MM.1S (cell line): ENCODE measurements at regions not wholly inside any gene's neighbourhood (a gene's known extent, or its start where the extent isn't known, plus 50 kb on each side); places are given as distances from the start of the nearest gene placed in this dataset.

Experiments used
- DNase-seq: peaks from one replicate; pipeline ENCODE4 v3.0.0-alpha.2; 2015
- H2AFZ ChIP-seq: fragments of 300-600 bp; sonication (generic); 2 replicates; pipeline ENCODE4 v1.6.0; 2016; ENCODE audit warnings: antibody characterized with exemption, low read length
- H3F3A ChIP-seq: fragments of 300-600 bp; sonication (generic); 2 replicates; pipeline ENCODE4 v1.6.1; 2016; ENCODE audit warnings: mild to moderate bottlenecking, antibody characterized with exemption, low read length, moderate library complexity, mixed read lengths; ENCODE audit not compliant: insufficient read depth
- H3K27ac ChIP-seq: fragments of 300-600 bp; sonication (generic); 2 replicates; pipeline ENCODE4 v1.5.1; 2016; ENCODE audit warnings: mild to moderate bottlenecking, low read length
- H3K27me3 ChIP-seq: fragments of 300-600 bp; sonication (generic); replicated peaks from 2 replicates; pipeline ENCODE4 v1.6.0; 2016; ENCODE audit warnings: low read length; ENCODE audit not compliant: insufficient read depth
- H3K36me3 ChIP-seq: fragments of 300-600 bp; sonication (generic); replicated peaks from 2 replicates; pipeline ENCODE4 v1.6.1; 2016; ENCODE audit warnings: mild to moderate bottlenecking, low read length, mixed read lengths; ENCODE audit not compliant: insufficient read depth
- H3K4me1 ChIP-seq: fragments of 300-600 bp; sonication (generic); 2 replicates; pipeline ENCODE4 v1.6.1; 2016; ENCODE audit warnings: low read length, mixed read lengths
- H3K4me2 ChIP-seq: fragments of 300-600 bp; sonication (generic); 2 replicates; pipeline ENCODE4 v1.6.0; 2016; ENCODE audit warnings: low read depth, low read length
- H3K4me3 ChIP-seq: fragments of 300-600 bp; sonication (generic); 2 replicates; pipeline ENCODE4 v1.5.1; 2016; ENCODE audit warnings: low read length, mixed read lengths
- H3K79me2 ChIP-seq: fragments of 300-600 bp; sonication (generic); 2 replicates; pipeline ENCODE4 v1.6.1; 2016; ENCODE audit warnings: mixed run types, low read length, mixed read lengths
- H3K9ac ChIP-seq: fragments of 300-600 bp; sonication (generic); 2 replicates; pipeline ENCODE4 v1.6.1; 2016; ENCODE audit warnings: low read length, mixed read lengths
- H3K9me2 ChIP-seq: fragments of 300-600 bp; sonication (generic); replicated peaks from 2 replicates; pipeline ENCODE4 v1.6.1; 2016; ENCODE audit warnings: mild to moderate bottlenecking, low read length, mixed read lengths; ENCODE audit not compliant: insufficient read depth
- H3K9me3 ChIP-seq: fragments of 300-600 bp; sonication (generic); replicated peaks from 2 replicates; pipeline ENCODE4 v1.6.1; 2016; ENCODE audit warnings: mild to moderate bottlenecking, low read length, mixed read lengths; ENCODE audit not compliant: insufficient read depth
- H4K20me1 ChIP-seq: fragments of 300-600 bp; sonication (generic); 2 replicates; pipeline ENCODE4 v1.6.1; 2016; ENCODE audit warnings: mild to moderate bottlenecking, low read length, moderate library complexity, mixed read lengths; ENCODE audit not compliant: insufficient read depth
- EZH2 ChIP-seq: fragments of 300-600 bp; sonication (generic); optimal IDR thresholded peaks from 2 replicates; pipeline ENCODE3; 2017; ENCODE audit warnings: low read depth, mild to moderate bottlenecking, antibody characterized with exemption, low read length, mixed read lengths
- EZH2phosphoT487 ChIP-seq: fragments of 300-600 bp; sonication (generic); IDR thresholded peaks from 2 replicates; pipeline ENCODE4 v1.6.1; 2018; ENCODE audit warnings: antibody characterized with exemption, low read length
- TF ChIP-seq, protein P1 (sequence below): fragments of 300-600 bp; sonication (generic); IDR thresholded peaks from 2 replicates; pipeline ENCODE4 v1.5.1; 2016; ENCODE audit warnings: antibody characterized with exemption, low read length, mixed read lengths

DNA sequence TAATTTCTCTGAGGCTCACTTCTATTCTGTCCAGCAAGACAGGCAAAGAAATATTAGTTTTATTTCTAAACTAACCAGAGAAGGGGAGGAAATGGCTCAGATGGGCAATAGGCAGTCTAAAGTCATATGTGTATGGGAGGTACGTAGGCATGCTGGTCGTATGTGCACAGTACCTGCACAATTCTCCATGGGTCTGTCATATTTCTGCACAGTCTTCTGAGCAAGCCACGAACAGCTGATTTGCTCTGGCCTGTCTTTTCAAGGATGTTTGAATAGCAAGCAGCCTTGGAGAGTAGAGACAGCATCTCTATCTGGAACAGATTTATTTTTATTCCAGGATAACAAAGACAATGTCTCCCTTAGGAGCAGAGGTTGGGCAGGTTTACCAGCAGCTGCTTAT is 92.1 kb downstream of the SLC25A47 start:
- Histone ChIP-seq H3F3A (no peaks in the 10 kb centered on the region), H2AFZ (no peak overlapping the region), H3K27ac (no peak overlapping the region), H3K79me2 (no peaks in the 10 kb centered on the region), H3K9me2 (no peaks in the 10 kb centered on the region), H3K4me1 (no peaks in the 10 kb centered on the region), H3K4me3 (no peak overlapping the region), H3K27me3 (no peaks in the 10 kb centered on the region), H3K9ac (no peak overlapping the region), H3K4me2 (no peak overlapping the region), H3K9me3 (no peaks in the 10 kb centered on the region), H4K20me1 (no peaks in the 10 kb centered on the region), H3K36me3 (no peaks in the 10 kb centered on the region)
- no peak for DNase-seq
- no peak for TF ChIP-seq EZH2
- TF ChIP-seq EZH2phosphoT487, result no peak
- TF ChIP-seq, protein P1, sequence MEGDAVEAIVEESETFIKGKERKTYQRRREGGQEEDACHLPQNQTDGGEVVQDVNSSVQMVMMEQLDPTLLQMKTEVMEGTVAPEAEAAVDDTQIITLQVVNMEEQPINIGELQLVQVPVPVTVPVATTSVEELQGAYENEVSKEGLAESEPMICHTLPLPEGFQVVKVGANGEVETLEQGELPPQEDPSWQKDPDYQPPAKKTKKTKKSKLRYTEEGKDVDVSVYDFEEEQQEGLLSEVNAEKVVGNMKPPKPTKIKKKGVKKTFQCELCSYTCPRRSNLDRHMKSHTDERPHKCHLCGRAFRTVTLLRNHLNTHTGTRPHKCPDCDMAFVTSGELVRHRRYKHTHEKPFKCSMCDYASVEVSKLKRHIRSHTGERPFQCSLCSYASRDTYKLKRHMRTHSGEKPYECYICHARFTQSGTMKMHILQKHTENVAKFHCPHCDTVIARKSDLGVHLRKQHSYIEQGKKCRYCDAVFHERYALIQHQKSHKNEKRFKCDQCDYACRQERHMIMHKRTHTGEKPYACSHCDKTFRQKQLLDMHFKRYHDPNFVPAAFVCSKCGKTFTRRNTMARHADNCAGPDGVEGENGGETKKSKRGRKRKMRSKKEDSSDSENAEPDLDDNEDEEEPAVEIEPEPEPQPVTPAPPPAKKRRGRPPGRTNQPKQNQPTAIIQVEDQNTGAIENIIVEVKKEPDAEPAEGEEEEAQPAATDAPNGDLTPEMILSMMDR, result no peak

DNA sequence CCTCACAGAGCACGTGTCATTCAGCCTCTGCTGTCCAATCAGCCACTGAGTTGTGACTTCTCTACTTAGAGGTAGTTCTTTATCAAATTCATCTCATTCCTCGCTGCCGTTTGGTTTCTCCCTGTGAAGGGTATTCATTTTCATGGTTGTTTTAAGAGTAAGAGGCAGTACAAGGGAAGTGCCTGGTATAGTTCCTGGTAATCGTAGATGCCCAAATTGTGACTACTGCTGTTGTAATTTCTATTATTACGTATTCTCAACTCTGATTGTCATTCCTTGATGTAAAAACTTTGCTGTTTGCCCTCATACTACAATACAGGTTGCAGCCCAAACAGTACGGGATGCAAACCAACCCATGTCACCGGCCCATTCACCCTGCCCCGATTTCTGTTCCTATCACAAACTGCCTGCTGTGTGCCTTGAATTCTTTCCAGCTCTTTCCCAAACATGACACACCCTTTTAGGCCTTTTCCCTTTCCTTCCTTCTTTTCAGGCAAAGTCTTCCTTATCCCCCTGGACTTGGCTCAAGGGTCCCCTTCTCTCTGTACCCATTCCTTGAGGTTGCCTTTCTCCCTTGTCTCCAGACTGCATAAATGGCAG is 93.0 kb downstream of the SLC25A47 start:
- no peaks in the 10 kb centered on the region for H3K36me3 ChIP-seq
- H3K9me3 ChIP-seq, result no peaks in the 10 kb centered on the region
- no peaks in the 10 kb centered on the region for H3K9me2 ChIP-seq
- H3K4me1 ChIP-seq, result no peaks in the 10 kb centered on the region
- H3K79me2 ChIP-seq, result no peaks in the 10 kb centered on the region
- no peak overlapping the region for H3K4me2 ChIP-seq
- H3K4me3 ChIP-seq, result no peak overlapping the region
- no peaks in the 10 kb centered on the region for H4K20me1 ChIP-seq
- H3K9ac ChIP-seq, result no peak overlapping the region
- TF ChIP-seq, protein P1, result no peak
- TF ChIP-seq EZH2 (no peak), EZH2phosphoT487 (no peak)
- H2AFZ ChIP-seq, result no peak overlapping the region
- H3K27me3 ChIP-seq, result no peaks in the 10 kb centered on the region
- H3F3A ChIP-seq, result no peaks in the 10 kb centered on the region
- DNase-seq, result no peak
- no peak overlapping the region for H3K27ac ChIP-seq

DNA sequence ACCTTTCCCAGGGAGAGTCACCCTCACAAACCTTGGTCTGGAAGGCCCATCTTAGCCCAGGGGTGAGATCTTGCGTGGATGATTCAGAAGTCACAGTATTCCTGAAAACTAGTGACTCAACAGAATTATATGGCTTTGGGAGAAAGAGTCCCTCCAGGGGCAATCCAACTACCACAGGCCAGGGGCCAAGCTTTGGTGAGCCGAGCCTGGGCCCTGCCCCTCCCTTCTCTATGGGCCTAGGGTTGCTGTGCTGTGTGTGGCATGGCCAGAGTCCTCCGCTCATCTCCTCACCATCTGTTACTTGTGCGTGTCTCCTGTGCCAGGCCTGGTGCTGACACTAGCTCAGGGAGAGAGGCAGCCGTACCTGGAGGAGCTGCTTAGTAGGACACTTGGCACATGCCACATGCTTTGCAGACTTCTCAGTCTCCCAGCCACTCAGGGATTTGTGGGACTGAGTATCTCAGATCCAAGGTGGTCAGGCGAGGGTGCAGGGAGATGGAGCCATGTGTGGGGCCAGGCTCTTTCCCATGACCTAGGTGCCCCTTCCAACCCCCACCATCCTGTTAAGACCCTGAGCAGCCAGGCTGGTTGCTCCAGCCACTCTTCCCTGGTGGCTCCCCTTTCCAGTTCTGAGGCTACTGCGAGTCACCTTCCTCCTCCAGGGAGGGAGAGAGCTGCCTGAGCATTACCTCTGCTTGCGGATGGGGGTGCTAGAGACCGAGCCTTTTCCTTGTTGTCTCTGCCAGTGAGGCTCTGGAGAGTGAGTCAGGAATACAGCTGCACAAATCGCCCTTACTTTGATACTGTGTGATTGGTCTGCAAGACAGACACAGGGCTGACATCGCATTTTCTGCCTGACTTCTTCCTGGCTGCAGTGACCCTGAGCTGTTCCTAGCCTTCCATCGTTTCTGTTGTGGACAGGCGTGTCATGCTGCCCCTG is 94.1 kb downstream of the SLC25A47 start:
- no peak for TF ChIP-seq EZH2
- TF ChIP-seq, protein P1, result no peak
- no peak for TF ChIP-seq EZH2phosphoT487
- no peaks in the 10 kb centered on the region for H4K20me1 ChIP-seq
- H3F3A ChIP-seq, result no peaks in the 10 kb centered on the region
- no peaks in the 10 kb centered on the region for H3K9me3 ChIP-seq
- no peaks in the 10 kb centered on the region for H3K9me2 ChIP-seq
- no peak overlapping the region for H3K27ac ChIP-seq
- no peaks in the 10 kb centered on the region for H3K79me2 ChIP-seq
- no peak for DNase-seq
- no peak overlapping the region for H3K4me3 ChIP-seq
- H3K4me1 ChIP-seq, result no peaks in the 10 kb centered on the region
- H3K36me3 ChIP-seq, result no peaks in the 10 kb centered on the region
- H3K9ac ChIP-seq, result no peak overlapping the region
- no peaks in the 10 kb centered on the region for H3K27me3 ChIP-seq
- no peak overlapping the region for H3K4me2 ChIP-seq
- H2AFZ ChIP-seq, result no peak overlapping the region
